HFFc6 (cell line): ENCODE measurements at regions not wholly inside any gene's neighbourhood (a gene's known extent, or its start where the extent isn't known, plus 50 kb on each side); places are given as distances from the start of the nearest gene placed in this dataset.
"Not testable (repeated sequence)": the region's sequence is repeated elsewhere in the genome, so short reads cannot be mapped to it uniquely, and the experiment has no call there.

Experiments
- DNase-seq: peaks from one replicate; pipeline ENCODE4 v3.0.0-alpha.2; 2018
- H3K27ac Mint-ChIP-seq: 2 replicates; pipeline ENCODE4 v1.8.0; 2020; ENCODE audit warnings: mild to moderate bottlenecking, mixed read lengths
- H3K27me3 Mint-ChIP-seq: 2 replicates; pipeline ENCODE4 v1.8.0; 2021; ENCODE audit warnings: mild to moderate bottlenecking, moderate library complexity, mixed read lengths; ENCODE audit not compliant: insufficient read depth
- H3K36me3 Mint-ChIP-seq: 2 replicates; pipeline ENCODE4 v1.8.0; 2021; ENCODE audit warnings: low read depth, mixed read lengths
- H3K4me1 Mint-ChIP-seq: 2 replicates; pipeline ENCODE4 v1.8.0; 2020; ENCODE audit warnings: low read depth, mixed read lengths
- H3K4me3 Mint-ChIP-seq: 2 replicates; pipeline ENCODE4 v1.8.0; 2020; ENCODE audit warnings: mild to moderate bottlenecking, moderate library complexity, mixed read lengths
- H3K9me3 Mint-ChIP-seq: 2 replicates; pipeline ENCODE4 v1.8.0; 2020; ENCODE audit warnings: mild to moderate bottlenecking, mixed read lengths
- CTCF ChIP-seq: fragments of 200-600 bp; sonication (generic); IDR thresholded peaks from 2 replicates; pipeline ENCODE4 v1.5.0; 2021; ENCODE audit warnings: antibody characterized with exemption, mild to moderate bottlenecking

- not testable (repeated sequence) for H3K4me1 Mint-ChIP-seq, DNase-seq, H3K36me3 Mint-ChIP-seq, H3K9me3 Mint-ChIP-seq, H3K4me3 Mint-ChIP-seq, H3K27ac Mint-ChIP-seq
- peaks cover 17% of the 10 kb centered on the region for H3K27me3 Mint-ChIP-seq
These were observed 195.0 kb downstream of the ADRA2C start for GRCh38 chr4:3961091-3961672.

GRCh38 chr4:3964572-3965278 is 198.5 kb downstream of the ADRA2C start:
- DNase-seq, H3K36me3 Mint-ChIP-seq, H3K9me3 Mint-ChIP-seq, H3K4me1 Mint-ChIP-seq, H3K27ac Mint-ChIP-seq, H3K4me3 Mint-ChIP-seq: not testable (repeated sequence)
- peaks cover 20% of the 10 kb centered on the region for H3K27me3 Mint-ChIP-seq

GRCh38 chr4:3967204-3967603 is 201.0 kb downstream of the ADRA2C start:
- H3K9me3 Mint-ChIP-seq, H3K27ac Mint-ChIP-seq, H3K36me3 Mint-ChIP-seq, DNase-seq, H3K4me1 Mint-ChIP-seq, H3K4me3 Mint-ChIP-seq: not testable (repeated sequence)
- peaks cover 23% of the 10 kb centered on the region for H3K27me3 Mint-ChIP-seq

GRCh38 chr4:3972626-3973025 is 206.4 kb downstream of the ADRA2C start:
- H3K27me3 Mint-ChIP-seq = peaks cover 45% of the 10 kb centered on the region
- not testable (repeated sequence) for H3K36me3 Mint-ChIP-seq, DNase-seq, H3K27ac Mint-ChIP-seq, H3K4me3 Mint-ChIP-seq, H3K9me3 Mint-ChIP-seq, H3K4me1 Mint-ChIP-seq

GRCh38 chr4:3973581-3974200 is 207.5 kb downstream of the ADRA2C start:
- not testable (repeated sequence) for H3K27ac Mint-ChIP-seq, DNase-seq, H3K9me3 Mint-ChIP-seq, H3K4me1 Mint-ChIP-seq, H3K4me3 Mint-ChIP-seq, H3K36me3 Mint-ChIP-seq
- H3K27me3 Mint-ChIP-seq = peaks cover 51% of the 10 kb centered on the region

- not testable (repeated sequence) for DNase-seq, H3K9me3 Mint-ChIP-seq, H3K4me3 Mint-ChIP-seq, H3K36me3 Mint-ChIP-seq, H3K4me1 Mint-ChIP-seq, H3K27ac Mint-ChIP-seq
- peaks cover 12% of the 10 kb centered on the region for H3K27me3 Mint-ChIP-seq
These were observed 217.4 kb downstream of the ADRA2C start for GRCh38 chr4:3983518-3984125.

GRCh38 chr4:3984796-3985195 is 218.6 kb downstream of the ADRA2C start:
- H3K27ac Mint-ChIP-seq, H3K4me1 Mint-ChIP-seq, H3K36me3 Mint-ChIP-seq, DNase-seq, H3K4me3 Mint-ChIP-seq, H3K9me3 Mint-ChIP-seq: not testable (repeated sequence)
- H3K27me3 Mint-ChIP-seq = peaks cover 17% of the 10 kb centered on the region; the same call in 1 of the 2 replicates
- peak; percentile 71 for TF ChIP-seq CTCF

- not testable (repeated sequence) for H3K4me3 Mint-ChIP-seq, H3K27ac Mint-ChIP-seq, H3K36me3 Mint-ChIP-seq, DNase-seq, H3K4me1 Mint-ChIP-seq, H3K9me3 Mint-ChIP-seq
- H3K27me3 Mint-ChIP-seq = peaks cover 22% of the 10 kb centered on the region
These were observed 220.2 kb downstream of the ADRA2C start for GRCh38 chr4:3986412-3986811.

GRCh38 chr4:3997386-3997785 is 229.3 kb downstream of the OTOP1 start:
- not testable (repeated sequence) for H3K9me3 Mint-ChIP-seq, H3K27ac Mint-ChIP-seq, H3K4me1 Mint-ChIP-seq, H3K4me3 Mint-ChIP-seq, DNase-seq, H3K36me3 Mint-ChIP-seq
- peaks cover 25% of the 10 kb centered on the region for H3K27me3 Mint-ChIP-seq

- H3K4me1 Mint-ChIP-seq, H3K4me3 Mint-ChIP-seq, H3K27ac Mint-ChIP-seq, DNase-seq, H3K36me3 Mint-ChIP-seq, H3K9me3 Mint-ChIP-seq: not testable (repeated sequence)
- peaks cover 32% of the 10 kb centered on the region for H3K27me3 Mint-ChIP-seq
These were observed 222.7 kb downstream of the OTOP1 start for GRCh38 chr4:4004036-4004435.

- peaks cover 30% of the 10 kb centered on the region for H3K27me3 Mint-ChIP-seq
- H3K9me3 Mint-ChIP-seq, DNase-seq, H3K36me3 Mint-ChIP-seq, H3K4me1 Mint-ChIP-seq, H3K4me3 Mint-ChIP-seq, H3K27ac Mint-ChIP-seq: not testable (repeated sequence)
These were observed 222.0 kb downstream of the OTOP1 start for GRCh38 chr4:4004702-4005101.

- H3K36me3 Mint-ChIP-seq, H3K4me1 Mint-ChIP-seq, H3K27ac Mint-ChIP-seq, DNase-seq, H3K9me3 Mint-ChIP-seq, H3K4me3 Mint-ChIP-seq: not testable (repeated sequence)
- peaks cover 29% of the 10 kb centered on the region for H3K27me3 Mint-ChIP-seq
These were observed 220.4 kb downstream of the OTOP1 start for GRCh38 chr4:4006356-4006755.

- not testable (repeated sequence) for H3K4me1 Mint-ChIP-seq, DNase-seq, H3K36me3 Mint-ChIP-seq, H3K27ac Mint-ChIP-seq, H3K9me3 Mint-ChIP-seq, H3K4me3 Mint-ChIP-seq
- peaks cover 19% of the 10 kb centered on the region for H3K27me3 Mint-ChIP-seq
These were observed 207.7 kb downstream of the OTOP1 start for GRCh38 chr4:4019071-4019470.
